HG02884 (cell line): ENCODE measurements at regions not wholly inside any gene's neighbourhood (a gene's known extent, or its start where the extent isn't known, plus 50 kb on each side); places are given as distances from the start of the nearest gene placed in this dataset.
"Not testable (repeated sequence)": the region's sequence is repeated elsewhere in the genome, so short reads cannot be mapped to it uniquely, and the experiment has no call there.

Experiments used
- ATAC-seq: cut with Tn5 transposase; IDR thresholded peaks from one replicate; pipeline ENCODE4 v1.9.1; 2021; ENCODE audit warnings: mild to moderate bottlenecking, moderate library complexity; ENCODE audit not compliant: unreplicated experiment

- ATAC-seq, result no peak
Measured at GRCh38 chr9:27800692-27801370, 227.6 kb upstream of the C9orf72 start.

GRCh38 chr9:27801545-27801944 is 228.3 kb upstream of the C9orf72 start:
- ATAC-seq, result no peak

DNA sequence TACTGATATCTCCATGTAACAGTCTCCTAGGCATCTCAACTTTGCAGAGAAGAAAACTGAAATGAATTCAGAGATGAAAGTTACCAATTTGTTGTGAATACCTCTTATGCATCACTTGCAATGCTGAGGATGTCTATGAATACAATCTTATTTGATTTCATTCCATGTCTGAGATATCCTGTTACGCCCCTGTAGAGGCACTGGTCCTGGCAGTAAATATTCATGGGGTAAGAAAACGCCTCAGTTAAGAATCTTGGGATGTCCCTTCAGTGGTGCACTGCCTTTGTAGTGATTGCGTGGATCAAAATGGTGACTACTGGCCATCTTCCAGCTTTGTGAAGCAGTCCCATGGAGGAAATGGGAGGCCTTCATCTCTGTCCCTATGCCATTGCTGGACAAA is 229.1 kb upstream of the C9orf72 start:
- no peak for ATAC-seq

GRCh38 chr9:27808864-27809263 is 235.6 kb upstream of the C9orf72 start:
- no peak for ATAC-seq

DNA sequence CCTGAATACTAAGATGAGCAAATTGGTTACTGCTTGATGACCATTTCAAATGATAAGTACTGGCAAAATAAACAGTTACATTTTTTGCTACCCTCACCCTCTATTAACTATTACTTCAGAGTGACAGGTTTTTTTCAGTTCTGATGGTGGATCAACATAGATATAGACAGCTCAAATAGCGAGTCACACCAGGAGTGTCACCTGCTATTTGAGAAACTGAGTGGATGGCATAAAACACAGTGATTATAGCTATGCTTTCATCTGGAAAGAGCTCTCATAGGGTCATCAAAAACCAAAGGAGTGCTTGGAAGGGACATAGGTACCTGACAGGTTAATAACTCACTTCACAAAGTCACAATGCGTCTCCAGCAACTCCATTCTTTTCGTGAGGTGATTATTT is 244.5 kb upstream of the C9orf72 start:
- ATAC-seq, result no peak

GRCh38 chr9:27818348-27818747 is 245.1 kb upstream of the C9orf72 start:
- ATAC-seq, result no peak

GRCh38 chr9:27828908-27829307 is 255.6 kb upstream of the C9orf72 start:
- ATAC-seq, result no peak

GRCh38 chr9:27829621-27830020 is 256.3 kb upstream of the C9orf72 start:
- ATAC-seq, result no peak

- ATAC-seq, result not testable (repeated sequence)
Measured at GRCh38 chr9:27832108-27832507, 258.8 kb upstream of the C9orf72 start.

DNA sequence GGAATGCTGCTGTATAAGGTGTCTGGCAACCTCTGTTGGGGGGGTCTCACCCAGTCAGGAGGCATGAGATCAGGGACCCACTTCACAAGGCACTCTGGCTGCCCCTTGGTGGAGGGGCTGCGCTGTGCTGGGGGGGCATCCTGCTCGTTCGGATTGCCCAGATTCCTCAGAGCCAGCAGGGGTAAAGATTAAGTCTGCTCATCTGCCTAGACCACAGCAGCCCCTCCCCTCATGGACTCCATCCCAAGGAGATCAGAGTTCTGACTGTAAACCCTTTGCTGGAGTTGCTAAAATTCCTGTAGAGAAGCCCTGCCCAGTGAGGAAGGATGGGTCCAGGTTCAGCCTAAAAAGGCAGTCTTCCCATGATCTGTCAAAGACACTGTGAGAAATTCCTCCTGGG is 262.0 kb upstream of the C9orf72 start:
- no peak for ATAC-seq

DNA sequence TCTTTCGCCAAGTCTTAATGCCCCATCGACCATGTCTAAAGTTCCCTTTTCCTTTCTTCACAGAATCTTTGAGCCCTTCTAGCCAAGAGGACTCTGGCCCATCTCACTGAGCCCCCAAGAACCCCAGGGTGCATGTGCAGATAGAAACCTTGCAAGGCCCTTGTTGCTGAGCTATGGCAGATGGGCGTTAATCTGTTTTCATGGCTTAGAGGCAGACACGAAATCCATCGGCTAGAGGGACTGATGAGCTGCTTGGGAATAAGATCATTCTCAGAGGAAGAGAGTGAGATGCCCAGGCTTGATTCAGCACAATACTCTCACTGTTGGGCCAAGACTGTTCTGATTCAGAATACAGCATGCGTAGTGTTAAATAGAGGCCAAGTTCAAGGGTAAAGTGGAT is 262.5 kb upstream of the C9orf72 start:
- ATAC-seq, result no peak

GRCh38 chr9:27836661-27837401 is 263.6 kb upstream of the C9orf72 start:
- no peak for ATAC-seq

DNA sequence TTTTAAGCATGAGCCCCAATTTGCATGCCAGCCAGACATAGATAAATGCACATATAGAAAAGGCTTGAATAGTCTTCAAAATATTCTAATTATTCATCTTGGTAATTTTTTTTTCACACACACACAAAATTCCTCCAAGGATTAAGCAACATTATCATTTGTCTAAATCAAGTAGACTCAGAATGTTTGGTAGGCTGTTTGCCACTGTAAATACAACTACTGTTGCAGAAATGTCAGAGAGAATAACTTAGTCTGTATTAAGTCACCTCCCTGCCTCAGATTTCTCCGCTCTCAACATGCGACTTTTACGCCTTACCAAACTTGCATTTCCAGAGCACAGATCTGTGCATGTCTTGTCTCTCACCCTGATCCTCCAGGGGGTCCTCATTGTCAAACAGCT is 265.6 kb upstream of the C9orf72 start:
- no peak for ATAC-seq

DNA sequence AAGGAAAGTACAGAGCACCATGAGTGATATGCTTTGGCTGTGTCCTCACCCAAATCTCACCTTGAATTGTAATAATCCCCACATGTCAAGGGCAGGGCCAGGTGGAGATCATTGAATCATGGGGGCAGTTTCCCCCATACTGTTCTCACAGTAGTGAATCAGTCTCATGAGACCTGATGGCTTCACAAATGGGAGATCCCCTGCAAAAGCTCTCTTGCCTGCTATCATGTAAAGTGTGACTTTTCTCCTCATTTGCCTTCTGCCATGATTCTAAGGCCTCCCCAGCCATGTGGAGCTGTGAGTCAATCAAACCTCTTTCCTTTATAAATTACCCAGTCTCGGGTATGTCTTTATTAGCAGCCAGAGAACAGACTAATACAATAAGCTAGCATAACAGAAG is 266.5 kb upstream of the C9orf72 start:
- ATAC-seq, result not testable (repeated sequence)

GRCh38 chr9:27844797-27845196 is 271.5 kb upstream of the C9orf72 start:
- no peak for ATAC-seq

DNA sequence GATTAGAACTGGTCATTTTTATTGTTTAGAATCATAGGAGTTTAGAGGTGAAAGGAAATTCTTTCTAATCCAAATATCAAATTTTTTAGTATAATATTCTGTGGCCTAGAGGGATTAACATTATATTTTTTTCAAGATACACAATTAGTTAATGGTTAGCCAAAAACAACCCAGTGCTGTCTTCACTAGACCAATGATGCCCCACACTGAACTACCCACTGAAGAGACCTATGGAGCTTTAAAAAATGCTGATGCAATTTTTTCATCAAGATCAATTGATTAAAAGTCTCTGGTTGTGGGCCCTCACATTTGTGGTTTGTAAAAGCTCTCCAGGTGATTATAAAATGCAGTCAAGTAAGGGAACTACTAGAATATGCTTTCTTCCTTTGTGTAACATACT is 274.1 kb upstream of the C9orf72 start:
- no peak for ATAC-seq

GRCh38 chr9:27847818-27848217 is 274.5 kb upstream of the C9orf72 start:
- ATAC-seq, result no peak

- no peak for ATAC-seq
Measured at GRCh38 chr9:27848315-27848714, 275.0 kb upstream of the C9orf72 start.

GRCh38 chr9:27851858-27852257 is 278.6 kb upstream of the C9orf72 start:
- no peak for ATAC-seq

DNA sequence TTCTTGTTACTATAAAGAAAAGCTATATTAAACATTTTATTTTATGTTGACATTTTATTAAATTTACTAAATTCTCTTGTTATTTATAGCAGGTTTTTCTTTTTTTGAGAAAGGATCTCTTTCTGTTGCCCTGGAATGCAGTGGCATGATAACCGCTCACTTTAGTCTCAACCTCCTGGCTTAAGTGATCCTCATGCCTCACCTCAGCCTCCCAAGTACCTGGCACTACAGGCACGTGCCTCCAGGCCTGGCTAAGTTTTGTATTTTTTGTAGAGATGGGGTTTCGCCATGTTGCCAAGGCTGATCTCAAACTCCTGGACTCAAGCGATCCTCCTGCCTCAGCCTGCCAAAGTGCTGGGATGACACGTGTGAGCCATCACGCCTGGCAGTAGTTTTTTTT is 280.2 kb upstream of the C9orf72 start:
- ATAC-seq, result no peak

- no peak for ATAC-seq
Measured at GRCh38 chr9:27856054-27856453, 282.8 kb upstream of the C9orf72 start.

DNA sequence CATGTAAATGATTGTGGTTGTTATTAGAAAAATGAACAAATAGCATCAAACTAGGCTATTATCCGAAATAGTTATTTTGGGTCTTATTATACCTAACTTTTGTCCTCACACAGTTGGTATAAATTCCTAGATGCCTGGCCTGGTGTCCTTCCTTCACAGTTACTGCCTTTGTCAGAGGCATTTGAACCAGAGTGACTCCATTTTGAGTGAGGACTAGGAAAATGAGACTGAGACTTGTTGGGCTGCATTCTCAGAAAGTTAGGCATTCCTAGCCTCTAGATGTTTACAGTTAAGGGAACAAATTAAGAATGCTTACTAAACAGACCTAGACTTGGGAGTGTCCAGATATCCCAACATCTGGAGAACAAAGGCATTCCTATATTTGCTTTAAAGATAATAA is 283.5 kb upstream of the C9orf72 start:
- ATAC-seq, result no peak

DNA sequence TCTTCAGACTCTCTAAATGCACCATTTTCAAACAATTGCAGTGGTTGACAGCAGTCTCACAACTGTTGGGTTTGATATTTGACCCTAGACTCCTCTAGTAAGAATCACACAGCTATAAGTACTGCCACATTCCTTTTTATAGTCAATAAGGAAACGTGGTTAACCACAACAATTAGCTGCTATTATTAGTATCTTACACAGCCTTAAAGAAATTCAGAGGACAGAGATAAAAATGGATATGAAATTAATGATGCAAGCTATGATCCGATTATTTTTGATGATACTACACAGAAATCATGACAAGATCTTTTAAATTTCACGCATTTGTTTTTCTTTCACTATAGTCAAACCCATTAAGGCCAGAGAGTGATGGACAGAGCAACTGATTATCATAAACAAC is 288.6 kb upstream of the C9orf72 start:
- ATAC-seq, result no peak
